K562 (cell line): ENCODE measurements at regions not wholly inside any gene's neighbourhood (a gene's known extent, or its start where the extent isn't known, plus 50 kb on each side); places are given as distances from the start of the nearest gene placed in this dataset.
"Not testable (repeated sequence)": the region's sequence is repeated elsewhere in the genome, so short reads cannot be mapped to it uniquely, and the experiment has no call there.

ENCODE experiments used
- CBFA2T3 ChIP-seq: fragments of 450-650 bp; IDR thresholded peaks from 2 replicates; pipeline ENCODE4 v1.6.1; 2017
- ETV1 ChIP-seq: fragments of 450-650 bp; conservative IDR thresholded peaks from 2 replicates; pipeline ENCODE4 v1.6.1; 2016; ENCODE audit warnings: missing genetic modification characterization, control low read depth, low read depth, missing compliant biosample characterization
- FOS ChIP-seq: IDR thresholded peaks from 3 replicates; pipeline ENCODE4 v1.6.1; 2011; ENCODE audit not compliant: insufficient read length; ENCODE audit errors: extremely low read depth
- FOXM1 ChIP-seq, 2 experiments: fragments of 450-650 bp in 1 of 2; sonication (generic) in 1 of 2; formaldehyde crosslinking in 1 of 2; IDR thresholded peaks; 2 replicates each; pipeline versions ENCODE4 v1.6.1 to v1.9.0; 2017 to 2022; ENCODE audit warnings: low read depth in 2 of 2, mild to moderate bottlenecking in 2 of 2, missing genetic modification reagents in 1 of 2, moderate library complexity in 1 of 2
- MXI1 ChIP-seq: IDR thresholded peaks from 2 replicates; pipeline ENCODE4 v1.6.1; 2011; ENCODE audit warnings: low read depth, mild to moderate bottlenecking, improper control_type of control experiment, low read length
- RFX5 ChIP-seq: IDR thresholded peaks from 2 replicates; pipeline ENCODE4 v1.6.1; 2011; ENCODE audit warnings: low read depth, mild to moderate bottlenecking, improper control_type of control experiment, low read length
- SP1 ChIP-seq: sonication (generic); formaldehyde crosslinking; IDR thresholded peaks from 2 replicates; pipeline ENCODE4 v1.8.1; 2022; ENCODE audit warnings: mild to moderate bottlenecking, missing genetic modification reagents
- TCF7L2 ChIP-seq: fragments of 150-350 bp; IDR thresholded peaks from 2 replicates; pipeline ENCODE4 v1.6.1; 2016; ENCODE audit warnings: low read depth, mild to moderate bottlenecking, low read length, moderate library complexity
- ZNF707 ChIP-seq: fragments of 250-450 bp; sonication (Bioruptor Pico); conservative IDR thresholded peaks from 2 replicates; pipeline ENCODE4 v1.8.0; 2022; ENCODE audit warnings: inconsistent platforms, mild to moderate bottlenecking, moderate library complexity
- TF ChIP-seq, protein P1 (sequence below), 3 experiments: IDR thresholded peaks in 2 of 3; conservative IDR thresholded peaks in 1 of 3; 2 replicates each; pipeline ENCODE4 v1.5.1; 2011 to 2012; ENCODE audit warnings: low read length in 3 of 3, mild to moderate bottlenecking in 3 of 3, control low read depth in 2 of 3, improper control_type of control experiment in 1 of 3, inconsistent platforms in 1 of 3, low read depth in 1 of 3, mixed read lengths in 1 of 3, moderate library complexity in 1 of 3; ENCODE audit not compliant: insufficient read depth in 2 of 3
- TF ChIP-seq, protein P2 (sequence below): fragments of 450-650 bp; IDR thresholded peaks from 2 replicates; pipeline ENCODE4 v1.6.1; 2017; ENCODE audit warnings: mild to moderate bottlenecking, moderate library complexity
- TF ChIP-seq, protein P3 (sequence below): fragments of 450-650 bp; formaldehyde crosslinking; IDR thresholded peaks from 2 replicates; pipeline ENCODE4 v1.4.0; 2022; ENCODE audit warnings: missing genetic modification characterization

DNA sequence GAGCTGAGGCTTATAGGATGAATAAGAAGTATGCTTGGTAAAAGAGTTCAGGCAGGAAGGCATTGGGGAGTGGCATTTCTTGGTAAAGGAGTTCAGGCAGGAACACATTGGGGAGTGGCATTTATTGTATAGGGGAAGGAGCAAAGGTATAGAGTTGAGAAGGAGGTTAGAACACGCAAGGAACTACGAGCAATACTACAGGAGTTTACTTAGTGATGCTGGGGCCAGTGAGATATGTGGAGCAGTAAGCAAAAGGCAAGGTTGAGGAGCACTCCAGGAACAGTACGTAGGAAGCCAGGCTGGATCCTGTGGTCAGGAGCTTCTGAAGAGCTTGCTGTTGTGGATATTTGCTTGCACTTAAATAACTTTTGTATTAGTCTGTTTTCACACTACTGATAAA lies 202.2 kb upstream of the POMZP3 start:
- TF ChIP-seq SP1 (CRISPR knock-in tag); MXI1; FOS; ZNF707 (CRISPR knock-in tag); TCF7L2; RFX5; CBFA2T3; ETV1 (tag); FOXM1 (IDR thresholded peaks at IDR 0.05; ENCODE audit: low read depth); FOXM1 (CRISPR knock-in tag; IDR thresholded peaks at IDR 0.05; ENCODE audit: low read depth): not testable (repeated sequence)
- TF ChIP-seq, protein P1, sequence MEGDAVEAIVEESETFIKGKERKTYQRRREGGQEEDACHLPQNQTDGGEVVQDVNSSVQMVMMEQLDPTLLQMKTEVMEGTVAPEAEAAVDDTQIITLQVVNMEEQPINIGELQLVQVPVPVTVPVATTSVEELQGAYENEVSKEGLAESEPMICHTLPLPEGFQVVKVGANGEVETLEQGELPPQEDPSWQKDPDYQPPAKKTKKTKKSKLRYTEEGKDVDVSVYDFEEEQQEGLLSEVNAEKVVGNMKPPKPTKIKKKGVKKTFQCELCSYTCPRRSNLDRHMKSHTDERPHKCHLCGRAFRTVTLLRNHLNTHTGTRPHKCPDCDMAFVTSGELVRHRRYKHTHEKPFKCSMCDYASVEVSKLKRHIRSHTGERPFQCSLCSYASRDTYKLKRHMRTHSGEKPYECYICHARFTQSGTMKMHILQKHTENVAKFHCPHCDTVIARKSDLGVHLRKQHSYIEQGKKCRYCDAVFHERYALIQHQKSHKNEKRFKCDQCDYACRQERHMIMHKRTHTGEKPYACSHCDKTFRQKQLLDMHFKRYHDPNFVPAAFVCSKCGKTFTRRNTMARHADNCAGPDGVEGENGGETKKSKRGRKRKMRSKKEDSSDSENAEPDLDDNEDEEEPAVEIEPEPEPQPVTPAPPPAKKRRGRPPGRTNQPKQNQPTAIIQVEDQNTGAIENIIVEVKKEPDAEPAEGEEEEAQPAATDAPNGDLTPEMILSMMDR (IDR thresholded peaks at IDR 0.05 in 2 of 3, conservative IDR thresholded peaks at IDR 0.05 in 1 of 3; ENCODE audit: insufficient read depth in 2 of 3, low read depth in 1 of 3, low read length in 3 of 3) = not testable (repeated sequence)
- TF ChIP-seq, protein P2, sequence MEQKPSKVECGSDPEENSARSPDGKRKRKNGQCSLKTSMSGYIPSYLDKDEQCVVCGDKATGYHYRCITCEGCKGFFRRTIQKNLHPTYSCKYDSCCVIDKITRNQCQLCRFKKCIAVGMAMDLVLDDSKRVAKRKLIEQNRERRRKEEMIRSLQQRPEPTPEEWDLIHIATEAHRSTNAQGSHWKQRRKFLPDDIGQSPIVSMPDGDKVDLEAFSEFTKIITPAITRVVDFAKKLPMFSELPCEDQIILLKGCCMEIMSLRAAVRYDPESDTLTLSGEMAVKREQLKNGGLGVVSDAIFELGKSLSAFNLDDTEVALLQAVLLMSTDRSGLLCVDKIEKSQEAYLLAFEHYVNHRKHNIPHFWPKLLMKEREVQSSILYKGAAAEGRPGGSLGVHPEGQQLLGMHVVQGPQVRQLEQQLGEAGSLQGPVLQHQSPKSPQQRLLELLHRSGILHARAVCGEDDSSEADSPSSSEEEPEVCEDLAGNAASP = not testable (repeated sequence)
- TF ChIP-seq, protein P3, sequence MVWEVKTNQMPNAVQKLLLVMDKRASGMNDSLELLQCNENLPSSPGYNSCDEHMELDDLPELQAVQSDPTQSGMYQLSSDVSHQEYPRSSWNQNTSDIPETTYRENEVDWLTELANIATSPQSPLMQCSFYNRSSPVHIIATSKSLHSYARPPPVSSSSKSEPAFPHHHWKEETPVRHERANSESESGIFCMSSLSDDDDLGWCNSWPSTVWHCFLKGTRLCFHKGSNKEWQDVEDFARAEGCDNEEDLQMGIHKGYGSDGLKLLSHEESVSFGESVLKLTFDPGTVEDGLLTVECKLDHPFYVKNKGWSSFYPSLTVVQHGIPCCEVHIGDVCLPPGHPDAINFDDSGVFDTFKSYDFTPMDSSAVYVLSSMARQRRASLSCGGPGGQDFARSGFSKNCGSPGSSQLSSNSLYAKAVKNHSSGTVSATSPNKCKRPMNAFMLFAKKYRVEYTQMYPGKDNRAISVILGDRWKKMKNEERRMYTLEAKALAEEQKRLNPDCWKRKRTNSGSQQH (CRISPR knock-in tag) = not testable (repeated sequence)
